NCI-H69 (cell line): ENCODE measurements at regions not wholly inside any gene's neighbourhood (a gene's known extent, or its start where the extent isn't known, plus 50 kb on each side); places are given as distances from the start of the nearest gene placed in this dataset.

Experiments used
- DNase-seq: peaks from one replicate; lab custom pipeline; 2025; lab: John Stamatoyannopoulos, UW

GRCh38 chr13:111456452-111457230 lies 136.2 kb downstream of the TEX29 start:
- no peak for DNase-seq

GRCh38 chr13:111458001-111458531 lies 137.6 kb downstream of the TEX29 start:
- no peak for DNase-seq

- no peak for DNase-seq
These were observed 138.3 kb downstream of the TEX29 start for GRCh38 chr13:111458739-111459138.

- DNase-seq: peak; percentile 36
These were observed 139.5 kb downstream of the TEX29 start for GRCh38 chr13:111459803-111460547.

GRCh38 chr13:111460548-111461444 lies 140.4 kb downstream of the TEX29 start:
- peak; percentile 91 for DNase-seq

- no peak for DNase-seq
These were observed 141.2 kb downstream of the TEX29 start for GRCh38 chr13:111461445-111462149.

- DNase-seq: no peak
These were observed 141.9 kb downstream of the TEX29 start for GRCh38 chr13:111462221-111462764.

GRCh38 chr13:111462944-111463343 lies 142.5 kb downstream of the TEX29 start:
- DNase-seq: no peak

- DNase-seq: no peak
These were observed 146.9 kb downstream of the TEX29 start for GRCh38 chr13:111467111-111467890.

GRCh38 chr13:111468037-111468959 lies 147.9 kb downstream of the TEX29 start:
- no peak for DNase-seq

GRCh38 chr13:111469450-111469849 lies 149.0 kb downstream of the TEX29 start:
- no peak for DNase-seq

GRCh38 chr13:111469916-111470506 lies 149.6 kb downstream of the TEX29 start:
- no peak for DNase-seq

GRCh38 chr13:111470933-111471332 lies 150.5 kb downstream of the TEX29 start:
- no peak for DNase-seq

GRCh38 chr13:111472083-111472482 lies 151.6 kb downstream of the TEX29 start:
- DNase-seq: no peak

GRCh38 chr13:111472559-111473460 lies 152.4 kb downstream of the TEX29 start:
- DNase-seq: no peak

- DNase-seq: peak; percentile 96
These were observed 153.9 kb downstream of the TEX29 start for GRCh38 chr13:111474136-111475002.

GRCh38 chr13:111475488-111475887 lies 155.0 kb downstream of the TEX29 start:
- DNase-seq: no peak
